ENCODE measurements at regions not wholly inside any gene's neighbourhood (a gene's known extent, or its start where the extent isn't known, plus 50 kb on each side); places are given as distances from the start of the nearest gene placed in this dataset.

- no peak for DNase-seq
Measured at GRCh38 chr3:109532257-109533216, 195.2 kb upstream of the DPPA4 start.

GRCh38 chr3:109545746-109546145, 208.4 kb upstream of the DPPA4 start:
- DNase-seq: no peak

GRCh38 chr3:109548192-109548938, 211.0 kb upstream of the DPPA4 start:
- DNase-seq: no peak

- no peak for DNase-seq
Measured at GRCh38 chr3:109553591-109554371, 216.4 kb upstream of the DPPA4 start.

GRCh38 chr3:109559389-109559788, 222.0 kb upstream of the DPPA4 start:
- DNase-seq: no peak

- no peak for DNase-seq
Measured at GRCh38 chr3:109563149-109563548, 225.8 kb upstream of the DPPA4 start.

GRCh38 chr3:109569135-109569846, 231.9 kb upstream of the DPPA4 start:
- DNase-seq: no peak

- DNase-seq: no peak
Measured at GRCh38 chr3:109570408-109570807, 233.1 kb upstream of the DPPA4 start.

- no peak for DNase-seq
Measured at GRCh38 chr3:109572301-109572700, 235.0 kb upstream of the DPPA4 start.

GRCh38 chr3:109596991-109597390, 259.6 kb upstream of the DPPA4 start:
- DNase-seq: no peak

GRCh38 chr3:109597444-109597843, 260.1 kb upstream of the DPPA4 start:
- no peak for DNase-seq

GRCh38 chr3:109607897-109608296, 270.6 kb upstream of the DPPA4 start:
- no peak for DNase-seq

- DNase-seq: no peak
Measured at GRCh38 chr3:109608574-109608973, 271.2 kb upstream of the DPPA4 start.

- DNase-seq: no peak
Measured at GRCh38 chr3:109618766-109619378, 281.5 kb upstream of the DPPA4 start.

GRCh38 chr3:109631897-109632296, 294.6 kb upstream of the DPPA4 start:
- no peak for DNase-seq

- no peak for DNase-seq
Measured at GRCh38 chr3:109640146-109640652, 302.9 kb upstream of the DPPA4 start.

GRCh38 chr3:109642025-109642424, 304.7 kb upstream of the DPPA4 start:
- DNase-seq: no peak

- DNase-seq: no peak
Measured at GRCh38 chr3:109643590-109643989, 306.2 kb upstream of the DPPA4 start.

GRCh38 chr3:109644332-109644731, 307.0 kb upstream of the DPPA4 start:
- DNase-seq: no peak

- no peak for DNase-seq
Measured at GRCh38 chr3:109644746-109645145, 307.4 kb upstream of the DPPA4 start.

- no peak for DNase-seq
Measured at GRCh38 chr3:109648027-109648426, 310.7 kb upstream of the DPPA4 start.

GRCh38 chr3:109656225-109656624, 318.9 kb upstream of the DPPA4 start:
- DNase-seq: no peak

Measured in NCI-H345 (cell line).